Right ventricle myocardium inferior (tissue), 1 donor: ENCODE measurements at regions not wholly inside any gene's neighbourhood (a gene's known extent, or its start where the extent isn't known, plus 50 kb on each side); places are given as distances from the start of the nearest gene placed in this dataset.
"Not testable (repeated sequence)": the region's sequence is repeated elsewhere in the genome, so short reads cannot be mapped to it uniquely, and the experiment has no call there.

Experiments used
- ATAC-seq: fragments of 200-7000 bp; cut with Tn5 transposase; one replicate; pipeline ENCODE4 v1.9.1; 2020; ENCODE audit warnings: mild to moderate bottlenecking, moderate library complexity
- DNase-seq: peaks from one replicate; pipeline ENCODE4 v3.0.0; 2021; ENCODE audit errors: missing footprints
- intact Hi-C: fragments of 100-400 bp; cut with DNase I; formaldehyde crosslinking; loops from one replicate; pipeline ENCODE4 v1.11.0; 2022
- donor health status: DM: no; HTN: yes; CAD: no; lungs with severe emphysema.

- intact Hi-C loops, result no loop called here
- DNase-seq, result no peak
- no peak for ATAC-seq
These were observed 361.4 kb upstream of the POU5F2 start for GRCh38 chr5:94102849-94103248.

GRCh38 chr5:94097384-94097783 lies 356.0 kb upstream of the POU5F2 start:
- DNase-seq, intact Hi-C loops, ATAC-seq: not testable (repeated sequence)

- intact Hi-C loops, result no loop called here
- no peak for DNase-seq
- ATAC-seq, result no peak
These were observed 353.5 kb upstream of the POU5F2 start for GRCh38 chr5:94094793-94095441.

- DNase-seq (no peak), ATAC-seq (no peak)
- intact Hi-C loops, result no loop called here
These were observed 351.9 kb upstream of the POU5F2 start for GRCh38 chr5:94093300-94093699.

GRCh38 chr5:94086635-94087034 lies 345.2 kb upstream of the POU5F2 start:
- ATAC-seq, DNase-seq, intact Hi-C loops: not testable (repeated sequence)

- no peak for DNase-seq
- ATAC-seq, result no peak
- intact Hi-C loops, result no loop called here
These were observed 344.8 kb upstream of the POU5F2 start for GRCh38 chr5:94086194-94086593.

- DNase-seq (no peak), ATAC-seq (no peak)
- intact Hi-C loops, result no loop called here
These were observed 341.0 kb upstream of the POU5F2 start for GRCh38 chr5:94082405-94082804.

- DNase-seq (no peak), ATAC-seq (no peak)
- intact Hi-C loops, result no loop called here
These were observed 339.7 kb upstream of the POU5F2 start for GRCh38 chr5:94081088-94081487.

GRCh38 chr5:94080390-94080789 lies 339.0 kb upstream of the POU5F2 start:
- intact Hi-C loops, result no loop called here
- no peak for DNase-seq
- ATAC-seq, result no peak

GRCh38 chr5:94072116-94072515 lies 330.7 kb upstream of the POU5F2 start:
- DNase-seq (no peak), ATAC-seq (no peak)
- intact Hi-C loops, result no loop called here

- DNase-seq (no peak), ATAC-seq (no peak)
- intact Hi-C loops, result no loop called here
These were observed 325.2 kb upstream of the POU5F2 start for GRCh38 chr5:94066437-94067207.

- intact Hi-C loops, result no loop called here
- DNase-seq (no peak), ATAC-seq (no peak)
These were observed 322.6 kb upstream of the POU5F2 start for GRCh38 chr5:94064025-94064424.

- no peak for DNase-seq
- intact Hi-C loops, result no loop called here
- ATAC-seq, result no peak
These were observed 316.3 kb upstream of the POU5F2 start for GRCh38 chr5:94057655-94058054.

- DNase-seq, result no peak
These were observed 315.8 kb upstream of the POU5F2 start for GRCh38 chr5:94057217-94057616.

GRCh38 chr5:94049307-94049922 lies 308.0 kb upstream of the POU5F2 start:
- ATAC-seq, DNase-seq, intact Hi-C loops: not testable (repeated sequence)

More at GRCh38 chr5:94057217-94057616, 315.8 kb upstream of the POU5F2 start:
- no peak for ATAC-seq
- intact Hi-C loops, result no loop called here

- no peak for DNase-seq
- intact Hi-C loops, result no loop called here
These were observed 304.7 kb upstream of the POU5F2 start for GRCh38 chr5:94045839-94046782.

GRCh38 chr5:94043311-94043710 lies 301.9 kb upstream of the POU5F2 start:
- ATAC-seq, result no peak
- intact Hi-C loops, result no loop called here
- DNase-seq, result no peak

More at GRCh38 chr5:94045839-94046782, 304.7 kb upstream of the POU5F2 start:
- ATAC-seq, result no peak

- ATAC-seq (no peak), DNase-seq (no peak)
- intact Hi-C loops, result no loop called here
These were observed 299.3 kb upstream of the POU5F2 start for GRCh38 chr5:94040591-94041148.

- intact Hi-C loops, result no loop called here
- no peak for ATAC-seq
- no peak for DNase-seq
These were observed 297.7 kb upstream of the POU5F2 start for GRCh38 chr5:94039101-94039500.
